Upper lobe of left lung (tissue), 6 donors: ENCODE measurements at regions not wholly inside any gene's neighbourhood (a gene's known extent, or its start where the extent isn't known, plus 50 kb on each side); places are given as distances from the start of the nearest gene placed in this dataset.

ENCODE experiments used
- ATAC-seq, 2 donors: fragments of 200-7000 bp; cut with Tn5 transposase; one replicate each; pipeline ENCODE4 v1.9.1; 2022; ENCODE audit warnings: mild to moderate bottlenecking in 2 of 2, moderate library complexity in 2 of 2; ENCODE audit not compliant: low FRiP score in 2 of 2
- DNase-seq, 2 donors: peaks; one replicate each; pipeline ENCODE4 v3.0.0-alpha.2; 2019 to 2020
- H3K27ac ChIP-seq, 4 donors: fragments of 200-600 bp; sonication (generic); one replicate each; pipeline ENCODE4 v1.5.1; 2016 to 2019
- H3K27me3 ChIP-seq, 4 donors: fragments of 200-600 bp; sonication (generic); one replicate each; pipeline ENCODE4 v1.5.1; 2017 to 2019
- H3K36me3 ChIP-seq, 4 donors: fragments of 200-600 bp; sonication (generic); one replicate each; pipeline ENCODE4 v1.5.1; 2016 to 2019
- H3K4me1 ChIP-seq, 4 donors: fragments of 200-600 bp; sonication (generic); one replicate each; pipeline ENCODE4 v1.5.1; 2018 to 2019
- H3K4me3 ChIP-seq, 4 donors: fragments of 200-600 bp; sonication (generic); one replicate each; pipeline ENCODE4 v1.5.1; 2017 to 2019; ENCODE audit warnings: mild to moderate bottlenecking in 2 of 4, moderate library complexity in 1 of 4
- H3K9me3 ChIP-seq, 4 donors: fragments of 200-600 bp; sonication (generic); one replicate each; pipeline ENCODE4 v1.5.1; 2018 to 2019
- CTCF ChIP-seq, 6 experiments: fragments of 450-650 bp in 4 of 6; fragments of 200-600 bp in 2 of 6; sonication (generic) in 2 of 6; IDR thresholded peaks; one replicate each; pipeline ENCODE4 v1.5.1; 2016 to 2019; ENCODE audit warnings: antibody characterized with exemption in 6 of 6
- EP300 ChIP-seq, 4 donors: sonication (generic); formaldehyde crosslinking; IDR thresholded peaks; one replicate each; pipeline ENCODE4 v1.5.1; 2017; ENCODE audit warnings: antibody characterized with exemption in 4 of 4, control low read depth in 2 of 4
- POLR2A ChIP-seq, 4 donors: fragments of 450-650 bp; IDR thresholded peaks; one replicate each; pipeline ENCODE4 v1.5.1; 2016 to 2017; ENCODE audit warnings: antibody characterized with exemption in 4 of 4, mild to moderate bottlenecking in 2 of 4
- POLR2AphosphoS5 ChIP-seq, 2 donors: sonication (generic); formaldehyde crosslinking; IDR thresholded peaks; one replicate each; pipeline ENCODE4 v1.5.1; 2017; ENCODE audit warnings: antibody characterized with exemption in 2 of 2
- WGBS, 2 donors: methylation state at CpG; one replicate each; pipeline ENCODE4 v1.1.5; 2017 to 2018; 5-methylcytosine and 5-hydroxymethylcytosine counted together
- donor health status: DM: no; HTN: no; CAD: no; lungs with moderate emphysema.
- donor health status: DM: no; HTN: yes; CAD: no; lungs with severe emphysema.

- no peak for ATAC-seq
- no peak for DNase-seq
- 76 to 77% methylated on average over 7 of the region's 7 CpGs for WGBS, 2 donors
- Histone ChIP-seq H3K4me3 (no peak overlapping the region), H3K9me3 (no peaks in the 10 kb centered on the region), H3K36me3 (no peaks in the 10 kb centered on the region), H3K4me1 (peaks cover under 1 to 9% (median 6%) of the 10 kb centered on the region in 4 donors), H3K27ac (no peak overlapping the region), H3K27me3 (no peaks in the 10 kb centered on the region)
- TF ChIP-seq POLR2A (IDR thresholded peaks at IDR 0.05) (no peak), CTCF (IDR thresholded peaks at IDR 0.05) (no peak), EP300 (IDR thresholded peaks at IDR 0.05) (no peak), POLR2AphosphoS5 (IDR thresholded peaks at IDR 0.05) (no peak)
Measured at GRCh38 chr13:40490086-40490758, 176.2 kb downstream of the FOXO1 start.

GRCh38 chr13:40492511-40492910 is 173.9 kb downstream of the FOXO1 start:
- H3K9me3 ChIP-seq = no peaks in the 10 kb centered on the region
- DNase-seq (no peak), ATAC-seq (no peak)
- TF ChIP-seq EP300 (IDR thresholded peaks at IDR 0.05) = no peak
- TF ChIP-seq CTCF (IDR thresholded peaks at IDR 0.05) = no peak
- TF ChIP-seq POLR2AphosphoS5 (IDR thresholded peaks at IDR 0.05) = no peak
- no peak for TF ChIP-seq POLR2A (IDR thresholded peaks at IDR 0.05)
- 78 to 83% methylated on average over 1 to 9 of the region's 9 CpGs for WGBS, 2 donors
- H3K36me3 ChIP-seq = no peaks in the 10 kb centered on the region
- H3K27me3 ChIP-seq = no peaks in the 10 kb centered on the region
- H3K27ac ChIP-seq = no peak overlapping the region
- H3K4me3 ChIP-seq = no peak overlapping the region
- peaks cover 0 to 13% (median 6%) of the 10 kb centered on the region in 4 donors for H3K4me1 ChIP-seq

- Histone ChIP-seq H3K4me1 (peaks cover 0 to 13% (median 6%) of the 10 kb centered on the region in 4 donors), H3K27me3 (no peaks in the 10 kb centered on the region), H3K27ac (no peak overlapping the region), H3K9me3 (no peaks in the 10 kb centered on the region), H3K36me3 (no peaks in the 10 kb centered on the region), H3K4me3 (no peak overlapping the region)
- TF ChIP-seq EP300 (IDR thresholded peaks at IDR 0.05) = no peak
- TF ChIP-seq POLR2AphosphoS5 (IDR thresholded peaks at IDR 0.05) = no peak
- no peak for TF ChIP-seq CTCF (IDR thresholded peaks at IDR 0.05)
- TF ChIP-seq POLR2A (IDR thresholded peaks at IDR 0.05) = no peak
- no peak for DNase-seq
- WGBS, 2 donors = 43 to 48% methylated on average over 2 of the region's 2 CpGs
- ATAC-seq = no peak
Measured at GRCh38 chr13:40494513-40494912, 171.9 kb downstream of the FOXO1 start.

- no peaks in the 10 kb centered on the region for H3K27me3 ChIP-seq
- no peak overlapping the region for H3K27ac ChIP-seq
- no peaks in the 10 kb centered on the region for H3K36me3 ChIP-seq
- H3K9me3 ChIP-seq = no peaks in the 10 kb centered on the region
- 65 to 80% methylated on average over 8 of the region's 8 CpGs for whole genome bisulfite sequencing, 2 donors
- ATAC-seq = peak in 1 of 2 donors; percentile 55
- TF ChIP-seq CTCF (IDR thresholded peaks at IDR 0.05) = no peak
- TF ChIP-seq POLR2A (IDR thresholded peaks at IDR 0.05) = no peak
- no peak for TF ChIP-seq EP300 (IDR thresholded peaks at IDR 0.05)
- no peak for TF ChIP-seq POLR2AphosphoS5 (IDR thresholded peaks at IDR 0.05)
- no peak overlapping the region for H3K4me3 ChIP-seq
- H3K4me1 ChIP-seq = peaks cover 0 to 13% (median 6%) of the 10 kb centered on the region in 4 donors
- DNase-seq = no peak
Measured at GRCh38 chr13:40494946-40495620, 171.4 kb downstream of the FOXO1 start.
